Upper lobe of left lung (tissue), 6 donors: ENCODE measurements at regions not wholly inside any gene's neighbourhood (a gene's known extent, or its start where the extent isn't known, plus 50 kb on each side); places are given as distances from the start of the nearest gene placed in this dataset.

Source experiments
- ATAC-seq, 2 donors: fragments of 200-7000 bp; cut with Tn5 transposase; one replicate each; pipeline ENCODE4 v1.9.1; 2022; ENCODE audit warnings: mild to moderate bottlenecking in 2 of 2, moderate library complexity in 2 of 2; ENCODE audit not compliant: low FRiP score in 2 of 2
- DNase-seq, 2 donors: peaks; one replicate each; pipeline ENCODE4 v3.0.0-alpha.2; 2019 to 2020
- H3K27ac ChIP-seq, 4 donors: fragments of 200-600 bp; sonication (generic); one replicate each; pipeline ENCODE4 v1.5.1; 2016 to 2019
- H3K27me3 ChIP-seq, 4 donors: fragments of 200-600 bp; sonication (generic); one replicate each; pipeline ENCODE4 v1.5.1; 2017 to 2019
- H3K36me3 ChIP-seq, 4 donors: fragments of 200-600 bp; sonication (generic); one replicate each; pipeline ENCODE4 v1.5.1; 2016 to 2019
- H3K4me1 ChIP-seq, 4 donors: fragments of 200-600 bp; sonication (generic); one replicate each; pipeline ENCODE4 v1.5.1; 2018 to 2019
- H3K4me3 ChIP-seq, 4 donors: fragments of 200-600 bp; sonication (generic); one replicate each; pipeline ENCODE4 v1.5.1; 2017 to 2019; ENCODE audit warnings: mild to moderate bottlenecking in 2 of 4, moderate library complexity in 1 of 4
- H3K9me3 ChIP-seq, 4 donors: fragments of 200-600 bp; sonication (generic); one replicate each; pipeline ENCODE4 v1.5.1; 2018 to 2019
- CTCF ChIP-seq, 6 experiments: fragments of 450-650 bp in 4 of 6; fragments of 200-600 bp in 2 of 6; sonication (generic) in 2 of 6; IDR thresholded peaks; one replicate each; pipeline ENCODE4 v1.5.1; 2016 to 2019; ENCODE audit warnings: antibody characterized with exemption in 6 of 6
- EP300 ChIP-seq, 4 donors: sonication (generic); formaldehyde crosslinking; IDR thresholded peaks; one replicate each; pipeline ENCODE4 v1.5.1; 2017; ENCODE audit warnings: antibody characterized with exemption in 4 of 4, control low read depth in 2 of 4
- POLR2A ChIP-seq, 4 donors: fragments of 450-650 bp; IDR thresholded peaks; one replicate each; pipeline ENCODE4 v1.5.1; 2016 to 2017; ENCODE audit warnings: antibody characterized with exemption in 4 of 4, mild to moderate bottlenecking in 2 of 4
- POLR2AphosphoS5 ChIP-seq, 2 donors: sonication (generic); formaldehyde crosslinking; IDR thresholded peaks; one replicate each; pipeline ENCODE4 v1.5.1; 2017; ENCODE audit warnings: antibody characterized with exemption in 2 of 2
- WGBS, 2 donors: methylation state at CpG; one replicate each; pipeline ENCODE4 v1.1.5; 2017 to 2018; 5-methylcytosine and 5-hydroxymethylcytosine counted together
- donor health status: DM: no; HTN: no; CAD: no; lungs with moderate emphysema.
- donor health status: DM: no; HTN: yes; CAD: no; lungs with severe emphysema.

- H3K4me1 ChIP-seq = no peaks in the 10 kb centered on the region
- no peak overlapping the region for H3K27ac ChIP-seq
- no peak for TF ChIP-seq POLR2AphosphoS5 (IDR thresholded peaks at IDR 0.05)
- no peak for TF ChIP-seq EP300 (IDR thresholded peaks at IDR 0.05)
- WGBS, 2 donors = 79 to 88% methylated on average over 2 of the region's 2 CpGs
- H3K36me3 ChIP-seq = no peaks in the 10 kb centered on the region
- DNase-seq (no peak), ATAC-seq (no peak)
- no peaks in the 10 kb centered on the region for H3K27me3 ChIP-seq
- H3K4me3 ChIP-seq = no peak overlapping the region
- no peaks in the 10 kb centered on the region for H3K9me3 ChIP-seq
Observed at GRCh38 chr4:180751009-180751408, 1492.2 kb upstream of the TENM3 start.

GRCh38 chr4:180757927-180758326 is 1485.3 kb upstream of the TENM3 start:
- Histone ChIP-seq H3K4me3 (no peak overlapping the region), H3K27me3 (no peaks in the 10 kb centered on the region), H3K36me3 (no peaks in the 10 kb centered on the region), H3K4me1 (no peaks in the 10 kb centered on the region), H3K27ac (no peak overlapping the region), H3K9me3 (no peaks in the 10 kb centered on the region)
- WGBS, 2 donors = 80 to 90% methylated on average over 2 of the region's 2 CpGs
- no peak for ATAC-seq
- DNase-seq = no peak
- TF ChIP-seq POLR2A (IDR thresholded peaks at IDR 0.05) (no peak), EP300 (IDR thresholded peaks at IDR 0.05) (no peak), CTCF (IDR thresholded peaks at IDR 0.05) (no peak), POLR2AphosphoS5 (IDR thresholded peaks at IDR 0.05) (no peak)

- Histone ChIP-seq H3K4me3 (no peak overlapping the region), H3K27me3 (no peaks in the 10 kb centered on the region), H3K36me3 (no peaks in the 10 kb centered on the region), H3K4me1 (no peaks in the 10 kb centered on the region), H3K9me3 (no peaks in the 10 kb centered on the region), H3K27ac (no peak overlapping the region)
- WGBS, 2 donors = 40 to 45% methylated on average over 5 of the region's 5 CpGs
- no peak for TF ChIP-seq EP300 (IDR thresholded peaks at IDR 0.05)
- TF ChIP-seq CTCF (IDR thresholded peaks at IDR 0.05) = no peak
- no peak for TF ChIP-seq POLR2AphosphoS5 (IDR thresholded peaks at IDR 0.05)
- TF ChIP-seq POLR2A (IDR thresholded peaks at IDR 0.05) = no peak
- ATAC-seq (no peak), DNase-seq (no peak)
Observed at GRCh38 chr4:180766045-180766444, 1477.2 kb upstream of the TENM3 start.

- 57 to 62% methylated on average over 8 to 9 of the region's 9 CpGs for WGBS, 2 donors
- Histone ChIP-seq H3K4me1 (no peaks in the 10 kb centered on the region), H3K27me3 (no peaks in the 10 kb centered on the region), H3K4me3 (no peak overlapping the region), H3K36me3 (no peaks in the 10 kb centered on the region), H3K27ac (no peak overlapping the region), H3K9me3 (no peaks in the 10 kb centered on the region)
- no peak for ATAC-seq
- TF ChIP-seq CTCF (IDR thresholded peaks at IDR 0.05) = no peak
- TF ChIP-seq POLR2A (IDR thresholded peaks at IDR 0.05) = no peak
- TF ChIP-seq EP300 (IDR thresholded peaks at IDR 0.05) = no peak
- TF ChIP-seq POLR2AphosphoS5 (IDR thresholded peaks at IDR 0.05) = no peak
- no peak for DNase-seq
Observed at GRCh38 chr4:180766944-180767729, 1476.1 kb upstream of the TENM3 start.

GRCh38 chr4:180768610-180769009 is 1474.6 kb upstream of the TENM3 start:
- no peak for DNase-seq
- H3K4me1 ChIP-seq = no peaks in the 10 kb centered on the region
- ATAC-seq = no peak
- H3K27me3 ChIP-seq = no peaks in the 10 kb centered on the region
- TF ChIP-seq EP300 (IDR thresholded peaks at IDR 0.05) (no peak), POLR2AphosphoS5 (IDR thresholded peaks at IDR 0.05) (no peak), POLR2A (IDR thresholded peaks at IDR 0.05) (no peak), CTCF (IDR thresholded peaks at IDR 0.05) (no peak)
- H3K9me3 ChIP-seq = no peaks in the 10 kb centered on the region
- no peak overlapping the region for H3K4me3 ChIP-seq
- H3K27ac ChIP-seq = no peak overlapping the region
- WGBS, 2 donors = 70 to 80% methylated on average over 3 of the region's 3 CpGs
- H3K36me3 ChIP-seq = no peaks in the 10 kb centered on the region
